ENCODE measurements at regions not wholly inside any gene's neighbourhood (a gene's known extent, or its start where the extent isn't known, plus 50 kb on each side); places are given as distances from the start of the nearest gene placed in this dataset.

GRCh38 chr20:24066076-24066700, 77.6 kb upstream of the GGTLC1 start:
- peaks cover 20% of the 10 kb centered on the region for H3K9me3 Mint-ChIP-seq
- peak overlapping the region; percentile 58 for H3K4me3 Mint-ChIP-seq
- H3K36me3 Mint-ChIP-seq (ENCODE audit: low read depth), result no peaks in the 10 kb centered on the region
- H3K27me3 Mint-ChIP-seq, result no peaks in the 10 kb centered on the region
- peaks cover 20% of the 10 kb centered on the region for H3K4me1 Mint-ChIP-seq (ENCODE audit: low read depth)
- H3K27ac Mint-ChIP-seq, result peak overlapping the region; percentile 69

- Mint-ChIP-seq H3K36me3 (ENCODE audit: low read depth) (no peaks in the 10 kb centered on the region), H3K27me3 (no peaks in the 10 kb centered on the region), H3K9me3 (peaks cover 10% of the 10 kb centered on the region), H3K4me3 (no peak overlapping the region), H3K4me1 (ENCODE audit: low read depth) (peaks cover 20% of the 10 kb centered on the region), H3K27ac (no peak overlapping the region)
Measured at GRCh38 chr20:24064915-24065314, 76.3 kb upstream of the GGTLC1 start.

GRCh38 chr20:24064092-24064491, 75.5 kb upstream of the GGTLC1 start:
- H3K4me3 Mint-ChIP-seq, result no peak overlapping the region
- no peaks in the 10 kb centered on the region for H3K27me3 Mint-ChIP-seq
- H3K4me1 Mint-ChIP-seq (ENCODE audit: low read depth), result peaks cover 20% of the 10 kb centered on the region
- peaks cover 10% of the 10 kb centered on the region for H3K9me3 Mint-ChIP-seq
- H3K27ac Mint-ChIP-seq, result no peak overlapping the region
- H3K36me3 Mint-ChIP-seq (ENCODE audit: low read depth), result no peaks in the 10 kb centered on the region

GRCh38 chr20:24063100-24063499, 74.5 kb upstream of the GGTLC1 start:
- Mint-ChIP-seq H3K27ac (no peak overlapping the region), H3K4me3 (no peak overlapping the region), H3K4me1 (ENCODE audit: low read depth) (peaks cover 20% of the 10 kb centered on the region), H3K27me3 (no peaks in the 10 kb centered on the region), H3K36me3 (ENCODE audit: low read depth) (no peaks in the 10 kb centered on the region), H3K9me3 (peaks cover 4% of the 10 kb centered on the region)

GRCh38 chr20:24060851-24061590, 72.4 kb upstream of the GGTLC1 start:
- Mint-ChIP-seq H3K36me3 (ENCODE audit: low read depth) (no peaks in the 10 kb centered on the region), H3K4me1 (ENCODE audit: low read depth) (peaks cover 9% of the 10 kb centered on the region), H3K4me3 (no peak overlapping the region), H3K27ac (no peak overlapping the region), H3K9me3 (no peaks in the 10 kb centered on the region), H3K27me3 (no peaks in the 10 kb centered on the region)

GRCh38 chr20:24059174-24059573, 70.6 kb upstream of the GGTLC1 start:
- H3K27ac Mint-ChIP-seq, result no peak overlapping the region
- no peaks in the 10 kb centered on the region for H3K9me3 Mint-ChIP-seq
- H3K36me3 Mint-ChIP-seq (ENCODE audit: low read depth), result no peaks in the 10 kb centered on the region
- no peaks in the 10 kb centered on the region for H3K27me3 Mint-ChIP-seq
- peaks cover 3% of the 10 kb centered on the region for H3K4me1 Mint-ChIP-seq (ENCODE audit: low read depth)
- no peak overlapping the region for H3K4me3 Mint-ChIP-seq

GRCh38 chr20:24056491-24056890, 67.9 kb upstream of the GGTLC1 start:
- Mint-ChIP-seq H3K36me3 (ENCODE audit: low read depth) (no peaks in the 10 kb centered on the region), H3K4me1 (ENCODE audit: low read depth) (peaks cover 4% of the 10 kb centered on the region), H3K9me3 (no peaks in the 10 kb centered on the region), H3K4me3 (no peak overlapping the region), H3K27me3 (no peaks in the 10 kb centered on the region), H3K27ac (no peak overlapping the region)

- no peaks in the 10 kb centered on the region for H3K9me3 Mint-ChIP-seq
- no peak overlapping the region for H3K27ac Mint-ChIP-seq
- no peaks in the 10 kb centered on the region for H3K27me3 Mint-ChIP-seq
- peaks cover 27% of the 10 kb centered on the region for H3K4me1 Mint-ChIP-seq (ENCODE audit: low read depth)
- no peaks in the 10 kb centered on the region for H3K36me3 Mint-ChIP-seq (ENCODE audit: low read depth)
- H3K4me3 Mint-ChIP-seq, result no peak overlapping the region
Measured at GRCh38 chr20:24052599-24053275, 64.2 kb upstream of the GGTLC1 start.

- no peak overlapping the region for H3K4me3 Mint-ChIP-seq
- no peaks in the 10 kb centered on the region for H3K9me3 Mint-ChIP-seq
- no peak overlapping the region for H3K27ac Mint-ChIP-seq
- H3K4me1 Mint-ChIP-seq (ENCODE audit: low read depth), result peaks cover 35% of the 10 kb centered on the region
- no peaks in the 10 kb centered on the region for H3K27me3 Mint-ChIP-seq
- no peaks in the 10 kb centered on the region for H3K36me3 Mint-ChIP-seq (ENCODE audit: low read depth)
Measured at GRCh38 chr20:24051160-24051559, 62.6 kb upstream of the GGTLC1 start.

GRCh38 chr20:24050119-24050518, 61.5 kb upstream of the GGTLC1 start:
- Mint-ChIP-seq H3K27me3 (no peaks in the 10 kb centered on the region), H3K4me3 (no peak overlapping the region), H3K9me3 (no peaks in the 10 kb centered on the region), H3K4me1 (ENCODE audit: low read depth) (peaks cover 45% of the 10 kb centered on the region), H3K36me3 (ENCODE audit: low read depth) (no peaks in the 10 kb centered on the region), H3K27ac (peak overlapping the region; percentile 0)

- Mint-ChIP-seq H3K4me1 (ENCODE audit: low read depth) (peaks cover 42% of the 10 kb centered on the region), H3K36me3 (ENCODE audit: low read depth) (no peaks in the 10 kb centered on the region)
Measured at GRCh38 chr20:24049081-24049480, 60.5 kb upstream of the GGTLC1 start.

GRCh38 chr20:24048024-24048611, 59.5 kb upstream of the GGTLC1 start:
- Mint-ChIP-seq H3K27ac (peak overlapping the region; percentile 6), H3K4me3 (no peak overlapping the region), H3K36me3 (ENCODE audit: low read depth) (no peaks in the 10 kb centered on the region), H3K4me1 (ENCODE audit: low read depth) (peaks cover 42% of the 10 kb centered on the region), H3K27me3 (no peaks in the 10 kb centered on the region), H3K9me3 (no peaks in the 10 kb centered on the region)

More at GRCh38 chr20:24049081-24049480, 60.5 kb upstream of the GGTLC1 start:
- Mint-ChIP-seq H3K27ac (peak overlapping the region; percentile 6), H3K27me3 (no peaks in the 10 kb centered on the region), H3K9me3 (no peaks in the 10 kb centered on the region), H3K4me3 (no peak overlapping the region)

- Mint-ChIP-seq H3K4me1 (ENCODE audit: low read depth) (peaks cover 42% of the 10 kb centered on the region), H3K4me3 (no peak overlapping the region), H3K36me3 (ENCODE audit: low read depth) (no peaks in the 10 kb centered on the region), H3K27ac (no peak overlapping the region), H3K27me3 (no peaks in the 10 kb centered on the region), H3K9me3 (no peaks in the 10 kb centered on the region)
Measured at GRCh38 chr20:24046888-24047287, 58.3 kb upstream of the GGTLC1 start.

- H3K9me3 Mint-ChIP-seq, result no peaks in the 10 kb centered on the region
- H3K4me3 Mint-ChIP-seq, result no peak overlapping the region
Measured at GRCh38 chr20:24045621-24046318, 57.2 kb upstream of the GGTLC1 start.

More at GRCh38 chr20:24045621-24046318, 57.2 kb upstream of the GGTLC1 start:
- no peaks in the 10 kb centered on the region for H3K27me3 Mint-ChIP-seq
- no peaks in the 10 kb centered on the region for H3K36me3 Mint-ChIP-seq (ENCODE audit: low read depth)
- H3K4me1 Mint-ChIP-seq (ENCODE audit: low read depth), result peaks cover 35% of the 10 kb centered on the region
- peak overlapping the region; percentile 31 for H3K27ac Mint-ChIP-seq

Data from stimulated activated naive CD8-positive, alpha-beta T cell treated with anti-CD3 and anti-CD28 coated beads, Interleukin-15, Interleukin-2, amounts not matched to agents 100 ng/mL and 50 ng/mL, for 24 hours (primary cell).